Stomach smooth muscle (tissue), 2 donors: ENCODE measurements at regions not wholly inside any gene's neighbourhood (a gene's known extent, or its start where the extent isn't known, plus 50 kb on each side); places are given as distances from the start of the nearest gene placed in this dataset.

Experiments used
- H3K27ac ChIP-seq: one replicate; pipeline ENCODE4 v1.7.0; 2013; ENCODE audit warnings: mild to moderate bottlenecking, low read length, inconsistent platforms
- H3K27me3 ChIP-seq, 2 donors: one replicate each; pipeline ENCODE4 v1.7.0; 2013; ENCODE audit warnings: low read length in 2 of 2; ENCODE audit not compliant: insufficient read depth in 2 of 2, control insufficient read depth in 1 of 2
- H3K36me3 ChIP-seq, 2 donors: one replicate each; pipeline ENCODE4 v1.7.0; 2013; ENCODE audit warnings: low read length in 2 of 2; ENCODE audit not compliant: control insufficient read depth in 2 of 2, insufficient read depth in 2 of 2
- H3K4me1 ChIP-seq: one replicate; pipeline ENCODE4 v1.7.0; 2013; ENCODE audit warnings: low read length; ENCODE audit not compliant: control insufficient read depth, insufficient read depth
- H3K4me3 ChIP-seq, 2 donors: one replicate each; pipeline ENCODE4 v1.7.0; 2013; ENCODE audit warnings: low read length in 2 of 2
- H3K9ac ChIP-seq, 2 donors: one replicate each; pipeline ENCODE4 v1.7.0; 2013; ENCODE audit warnings: low read length in 2 of 2, mild to moderate bottlenecking in 1 of 2
- H3K9me3 ChIP-seq, 2 donors: one replicate each; pipeline ENCODE4 v1.7.0; 2013; ENCODE audit warnings: low read length in 2 of 2; ENCODE audit not compliant: control insufficient read depth in 2 of 2
- donor health status: healthy.
- donor health status: Pancreatic carcinoma.

GRCh38 chr2:155294358-155294757, 595.9 kb downstream of the KCNJ3 start:
- no peaks in the 10 kb centered on the region for H3K27me3 ChIP-seq

GRCh38 chr2:155281907-155282306, 583.4 kb downstream of the KCNJ3 start:
- Histone ChIP-seq H3K9me3 (no peaks in the 10 kb centered on the region), H3K27me3 (no peaks in the 10 kb centered on the region), H3K36me3 (no peaks in the 10 kb centered on the region), H3K27ac (no peak overlapping the region), H3K9ac (no peak overlapping the region), H3K4me1 (no peaks in the 10 kb centered on the region), H3K4me3 (no peak overlapping the region)

More at GRCh38 chr2:155294358-155294757, 595.9 kb downstream of the KCNJ3 start:
- no peaks in the 10 kb centered on the region for H3K36me3 ChIP-seq
- H3K9ac ChIP-seq = no peak overlapping the region
- no peaks in the 10 kb centered on the region for H3K9me3 ChIP-seq
- H3K27ac ChIP-seq = no peak overlapping the region
- no peaks in the 10 kb centered on the region for H3K4me1 ChIP-seq
- no peak overlapping the region for H3K4me3 ChIP-seq

- Histone ChIP-seq H3K27ac (no peak overlapping the region), H3K4me1 (no peaks in the 10 kb centered on the region), H3K36me3 (no peaks in the 10 kb centered on the region), H3K9me3 (no peaks in the 10 kb centered on the region), H3K27me3 (no peaks in the 10 kb centered on the region), H3K9ac (no peak overlapping the region), H3K4me3 (no peak overlapping the region)
These were observed 574.8 kb downstream of the KCNJ3 start for GRCh38 chr2:155273323-155273722.

GRCh38 chr2:155266583-155266982, 568.1 kb downstream of the KCNJ3 start:
- H3K4me1 ChIP-seq = no peaks in the 10 kb centered on the region
- H3K9me3 ChIP-seq = no peaks in the 10 kb centered on the region
- no peak overlapping the region for H3K27ac ChIP-seq
- no peaks in the 10 kb centered on the region for H3K27me3 ChIP-seq
- H3K4me3 ChIP-seq = no peak overlapping the region
- no peak overlapping the region for H3K9ac ChIP-seq
- no peaks in the 10 kb centered on the region for H3K36me3 ChIP-seq

- Histone ChIP-seq H3K9me3 (no peaks in the 10 kb centered on the region), H3K9ac (no peak overlapping the region), H3K27ac (no peak overlapping the region), H3K27me3 (no peaks in the 10 kb centered on the region), H3K36me3 (no peaks in the 10 kb centered on the region), H3K4me1 (no peaks in the 10 kb centered on the region), H3K4me3 (no peak overlapping the region)
These were observed 567.6 kb downstream of the KCNJ3 start for GRCh38 chr2:155266109-155266508.

- Histone ChIP-seq H3K36me3 (no peaks in the 10 kb centered on the region), H3K9ac (no peak overlapping the region), H3K27me3 (no peaks in the 10 kb centered on the region), H3K9me3 (no peaks in the 10 kb centered on the region), H3K27ac (no peak overlapping the region), H3K4me3 (no peak overlapping the region), H3K4me1 (no peaks in the 10 kb centered on the region)
These were observed 558.3 kb downstream of the KCNJ3 start for GRCh38 chr2:155256803-155257202.

- Histone ChIP-seq H3K9ac (no peak overlapping the region), H3K4me3 (no peak overlapping the region), H3K9me3 (no peaks in the 10 kb centered on the region), H3K36me3 (no peaks in the 10 kb centered on the region), H3K4me1 (no peaks in the 10 kb centered on the region), H3K27ac (no peak overlapping the region), H3K27me3 (no peaks in the 10 kb centered on the region)
These were observed 552.3 kb downstream of the KCNJ3 start for GRCh38 chr2:155250800-155251199.

GRCh38 chr2:155240176-155240575, 541.7 kb downstream of the KCNJ3 start:
- no peaks in the 10 kb centered on the region for H3K27me3 ChIP-seq
- H3K4me3 ChIP-seq = no peak overlapping the region
- H3K4me1 ChIP-seq = no peaks in the 10 kb centered on the region
- no peaks in the 10 kb centered on the region for H3K36me3 ChIP-seq
- no peak overlapping the region for H3K9ac ChIP-seq
- no peak overlapping the region for H3K27ac ChIP-seq
- H3K9me3 ChIP-seq = no peaks in the 10 kb centered on the region

- Histone ChIP-seq H3K36me3 (no peaks in the 10 kb centered on the region), H3K9ac (no peak overlapping the region), H3K4me3 (no peak overlapping the region), H3K4me1 (no peaks in the 10 kb centered on the region), H3K27ac (no peak overlapping the region), H3K9me3 (no peaks in the 10 kb centered on the region), H3K27me3 (no peaks in the 10 kb centered on the region)
These were observed 537.2 kb downstream of the KCNJ3 start for GRCh38 chr2:155235710-155236109.

- no peaks in the 10 kb centered on the region for H3K36me3 ChIP-seq
- H3K27me3 ChIP-seq = no peaks in the 10 kb centered on the region
- no peaks in the 10 kb centered on the region for H3K4me1 ChIP-seq
- no peak overlapping the region for H3K4me3 ChIP-seq
- no peak overlapping the region for H3K27ac ChIP-seq
- H3K9me3 ChIP-seq = no peaks in the 10 kb centered on the region
- no peak overlapping the region for H3K9ac ChIP-seq
These were observed 525.4 kb downstream of the KCNJ3 start for GRCh38 chr2:155223781-155224406.

- Histone ChIP-seq H3K9me3 (no peaks in the 10 kb centered on the region), H3K27ac (no peak overlapping the region), H3K27me3 (no peaks in the 10 kb centered on the region), H3K36me3 (no peaks in the 10 kb centered on the region), H3K4me3 (no peak overlapping the region), H3K9ac (no peak overlapping the region), H3K4me1 (no peaks in the 10 kb centered on the region)
These were observed 520.5 kb downstream of the KCNJ3 start for GRCh38 chr2:155218945-155219344.
